ENCODE measurements at regions not wholly inside any gene's neighbourhood (a gene's known extent, or its start where the extent isn't known, plus 50 kb on each side); places are given as distances from the start of the nearest gene placed in this dataset.

- Histone ChIP-seq H3K27me3 (peaks cover 0 to 10% (median 0%) of the 10 kb centered on the region in 9 donors), H3K9me3 (peaks cover 0 to 12% (median 0%) of the 10 kb centered on the region in 12 donors), H3K4me3 (no peak overlapping the region), H3K27ac (no peak overlapping the region), H3K4me1 (no peaks in the 10 kb centered on the region), H3K36me3 (no peaks in the 10 kb centered on the region)
- WGBS, 4 donors: 60 to 76% (median 72%) methylated on average over 10 of the region's 10 CpGs
- ATAC-seq (no peak), DNase-seq (no peak)
- no peak for TF ChIP-seq CTCF (IDR thresholded peaks at IDR 0.05)
- no peak for TF ChIP-seq POLR2A (IDR thresholded peaks at IDR 0.05)
- intact Hi-C loops (cut with DNase I): no loop called here
Measured at GRCh38 chr22:47335460-47335859, 573.0 kb downstream of the TBC1D22A start.

- H3K4me3 ChIP-seq: no peak overlapping the region
- WGBS, 4 donors: 75 to 80% (median 79%) methylated on average over 7 of the region's 7 CpGs
- no peak for TF ChIP-seq CTCF (IDR thresholded peaks at IDR 0.05)
- no peak for TF ChIP-seq POLR2A (IDR thresholded peaks at IDR 0.05)
- H3K4me1 ChIP-seq: no peaks in the 10 kb centered on the region
- H3K27ac ChIP-seq: no peak overlapping the region
- DNase-seq (no peak), ATAC-seq (no peak)
- peaks cover 0 to 10% (median 0%) of the 10 kb centered on the region in 9 donors for H3K27me3 ChIP-seq
- H3K9me3 ChIP-seq: peaks cover 0 to 12% (median 0%) of the 10 kb centered on the region in 12 donors
- intact Hi-C loops (cut with DNase I): no loop called here
- H3K36me3 ChIP-seq: no peaks in the 10 kb centered on the region
Measured at GRCh38 chr22:47334601-47335000, 572.2 kb downstream of the TBC1D22A start.

- Histone ChIP-seq H3K36me3 (no peaks in the 10 kb centered on the region), H3K27me3 (peaks cover 0 to 10% (median 0%) of the 10 kb centered on the region in 9 donors), H3K4me3 (no peak overlapping the region), H3K9me3 (peaks cover 0 to 12% (median 0%) of the 10 kb centered on the region in 12 donors), H3K27ac (no peak overlapping the region), H3K4me1 (no peaks in the 10 kb centered on the region)
- no peak for TF ChIP-seq CTCF (IDR thresholded peaks at IDR 0.05)
- TF ChIP-seq POLR2A (IDR thresholded peaks at IDR 0.05): no peak
- WGBS, 4 donors: 43 to 47% (median 46%) methylated on average over 2 of the region's 2 CpGs
- intact Hi-C loops (cut with DNase I): no loop called here
- DNase-seq (no peak), ATAC-seq (no peak)
Measured at GRCh38 chr22:47333625-47334024, 571.2 kb downstream of the TBC1D22A start.

- no peak for DNase-seq
- WGBS, 4 donors: 87 to 90% (median 88%) methylated on average over 13 to 14 of the region's 14 CpGs
- Histone ChIP-seq H3K27me3 (peaks cover 0 to 10% (median 0%) of the 10 kb centered on the region in 9 donors), H3K4me3 (no peak overlapping the region), H3K9me3 (peaks cover 0 to 12% (median 0%) of the 10 kb centered on the region in 12 donors), H3K27ac (no peak overlapping the region), H3K4me1 (no peaks in the 10 kb centered on the region), H3K36me3 (no peaks in the 10 kb centered on the region)
- TF ChIP-seq CTCF (IDR thresholded peaks at IDR 0.05) (no peak), POLR2A (IDR thresholded peaks at IDR 0.05) (no peak)
- no peak for ATAC-seq
- intact Hi-C loops (cut with DNase I): no loop called here
Measured at GRCh38 chr22:47332246-47332980, 570.0 kb downstream of the TBC1D22A start.

Data from heart left ventricle (tissue), 16 donors.